Fibroblast of lung (primary cell): ENCODE measurements at regions not wholly inside any gene's neighbourhood (a gene's known extent, or its start where the extent isn't known, plus 50 kb on each side); places are given as distances from the start of the nearest gene placed in this dataset.

Experiments
- CTCF ChIP-seq, 2 donors: IDR thresholded peaks in 1 of 2; conservative IDR thresholded peaks in 1 of 2; 1 replicate in 1 of 2; 2 replicates in 1 of 2; pipeline ENCODE4 v1.5.1; 2011 to 2012; ENCODE audit warnings: low read length in 2 of 2, control low read depth in 1 of 2, inconsistent platforms in 1 of 2, low read depth in 1 of 2, mild to moderate bottlenecking in 1 of 2
- EZH2 ChIP-seq: IDR thresholded peaks from 2 replicates; pipeline ENCODE4 v1.5.1; 2012; ENCODE audit warnings: low read length, control low read depth, mild to moderate bottlenecking; ENCODE audit errors: missing control alignments

- TF ChIP-seq CTCF (conservative IDR thresholded peaks at IDR 0.05 in 1 of 2, IDR thresholded peaks at IDR 0.05 in 1 of 2; ENCODE audit: low read depth in 1 of 2, low read length in 2 of 2) (no peak), EZH2 (no peak)
Observed at GRCh38 chr13:107845911-107846310, 369.4 kb downstream of the LIG4 start.
